PFSK-1 (cell line): ENCODE measurements at regions not wholly inside any gene's neighbourhood (a gene's known extent, or its start where the extent isn't known, plus 50 kb on each side); places are given as distances from the start of the nearest gene placed in this dataset.

Experiments
- POLR2AphosphoS5 ChIP-seq: IDR thresholded peaks from 2 replicates; pipeline ENCODE4 v1.6.1; 2012; ENCODE audit warnings: low read depth, mild to moderate bottlenecking, control low read depth, low read length, moderate library complexity
- SIN3A ChIP-seq: IDR thresholded peaks from 2 replicates; pipeline ENCODE4 v1.6.1; 2012; ENCODE audit warnings: mild to moderate bottlenecking, low read length, moderate library complexity, borderline replicate concordance; ENCODE audit not compliant: insufficient read depth
- TF ChIP-seq, protein P1 (sequence below), 2 experiments: IDR thresholded peaks; 2 replicates each; pipeline versions ENCODE4 v1.6.1 to v1.8.0; 2011 to 2012; ENCODE audit warnings: low read depth in 2 of 2, low read length in 2 of 2, control low read depth in 1 of 2, inconsistent platforms in 1 of 2, mild to moderate bottlenecking in 1 of 2, moderate library complexity in 1 of 2; ENCODE audit not compliant: insufficient read depth in 1 of 2

GRCh38 chr5:17691762-17692161, 57.5 kb downstream of the TAF11L14 start:
- TF ChIP-seq, protein P1, sequence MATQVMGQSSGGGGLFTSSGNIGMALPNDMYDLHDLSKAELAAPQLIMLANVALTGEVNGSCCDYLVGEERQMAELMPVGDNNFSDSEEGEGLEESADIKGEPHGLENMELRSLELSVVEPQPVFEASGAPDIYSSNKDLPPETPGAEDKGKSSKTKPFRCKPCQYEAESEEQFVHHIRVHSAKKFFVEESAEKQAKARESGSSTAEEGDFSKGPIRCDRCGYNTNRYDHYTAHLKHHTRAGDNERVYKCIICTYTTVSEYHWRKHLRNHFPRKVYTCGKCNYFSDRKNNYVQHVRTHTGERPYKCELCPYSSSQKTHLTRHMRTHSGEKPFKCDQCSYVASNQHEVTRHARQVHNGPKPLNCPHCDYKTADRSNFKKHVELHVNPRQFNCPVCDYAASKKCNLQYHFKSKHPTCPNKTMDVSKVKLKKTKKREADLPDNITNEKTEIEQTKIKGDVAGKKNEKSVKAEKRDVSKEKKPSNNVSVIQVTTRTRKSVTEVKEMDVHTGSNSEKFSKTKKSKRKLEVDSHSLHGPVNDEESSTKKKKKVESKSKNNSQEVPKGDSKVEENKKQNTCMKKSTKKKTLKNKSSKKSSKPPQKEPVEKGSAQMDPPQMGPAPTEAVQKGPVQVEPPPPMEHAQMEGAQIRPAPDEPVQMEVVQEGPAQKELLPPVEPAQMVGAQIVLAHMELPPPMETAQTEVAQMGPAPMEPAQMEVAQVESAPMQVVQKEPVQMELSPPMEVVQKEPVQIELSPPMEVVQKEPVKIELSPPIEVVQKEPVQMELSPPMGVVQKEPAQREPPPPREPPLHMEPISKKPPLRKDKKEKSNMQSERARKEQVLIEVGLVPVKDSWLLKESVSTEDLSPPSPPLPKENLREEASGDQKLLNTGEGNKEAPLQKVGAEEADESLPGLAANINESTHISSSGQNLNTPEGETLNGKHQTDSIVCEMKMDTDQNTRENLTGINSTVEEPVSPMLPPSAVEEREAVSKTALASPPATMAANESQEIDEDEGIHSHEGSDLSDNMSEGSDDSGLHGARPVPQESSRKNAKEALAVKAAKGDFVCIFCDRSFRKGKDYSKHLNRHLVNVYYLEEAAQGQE (IDR thresholded peaks at IDR 0.05; ENCODE audit: insufficient read depth in 1 of 2, low read depth in 2 of 2, low read length in 2 of 2) = no peak
- TF ChIP-seq SIN3A (no peak), POLR2AphosphoS5 (no peak)
